ENCODE measurements at regions not wholly inside any gene's neighbourhood (a gene's known extent, or its start where the extent isn't known, plus 50 kb on each side); places are given as distances from the start of the nearest gene placed in this dataset.
"Not testable (repeated sequence)": the region's sequence is repeated elsewhere in the genome, so short reads cannot be mapped to it uniquely, and the experiment has no call there.

- no peak for DNase-seq
These were observed 139.4 kb upstream of the HCCS start for GRCh38 chrX:10971759-10972158.

GRCh38 chrX:10972706-10973105 is 138.4 kb upstream of the HCCS start:
- DNase-seq = no peak

- no peak for DNase-seq
These were observed 136.2 kb upstream of the HCCS start for GRCh38 chrX:10974920-10975319.

- no peak for DNase-seq
These were observed 131.2 kb upstream of the HCCS start for GRCh38 chrX:10979956-10980355.

- no peak for DNase-seq
These were observed 129.6 kb upstream of the HCCS start for GRCh38 chrX:10981506-10981905.

GRCh38 chrX:10983526-10983925 is 127.6 kb upstream of the HCCS start:
- DNase-seq = no peak

GRCh38 chrX:10984213-10984612 is 126.9 kb upstream of the HCCS start:
- DNase-seq = no peak

GRCh38 chrX:10986616-10987015 is 124.5 kb upstream of the HCCS start:
- no peak for DNase-seq

GRCh38 chrX:10988653-10989052 is 122.5 kb upstream of the HCCS start:
- DNase-seq = no peak

GRCh38 chrX:10989386-10989785 is 121.7 kb upstream of the HCCS start:
- DNase-seq = no peak

GRCh38 chrX:10990418-10990817 is 120.7 kb upstream of the HCCS start:
- DNase-seq = no peak

- DNase-seq = no peak
These were observed 120.2 kb upstream of the HCCS start for GRCh38 chrX:10990976-10991375.

- no peak for DNase-seq
These were observed 119.0 kb upstream of the HCCS start for GRCh38 chrX:10992110-10992509.

GRCh38 chrX:11007076-11007475 is 104.1 kb upstream of the HCCS start:
- DNase-seq = not testable (repeated sequence)

- no peak for DNase-seq
These were observed 100.7 kb upstream of the HCCS start for GRCh38 chrX:11010476-11010875.

GRCh38 chrX:11016728-11017127 is 94.4 kb upstream of the HCCS start:
- no peak for DNase-seq

- DNase-seq = not testable (repeated sequence)
These were observed 88.5 kb upstream of the HCCS start for GRCh38 chrX:11022588-11022987.

GRCh38 chrX:11039926-11040325 is 71.2 kb upstream of the HCCS start:
- no peak for DNase-seq

- DNase-seq = no peak
These were observed 70.7 kb upstream of the HCCS start for GRCh38 chrX:11040405-11040804.

GRCh38 chrX:11040996-11041395 is 70.1 kb upstream of the HCCS start:
- no peak for DNase-seq

- no peak for DNase-seq
These were observed 61.1 kb upstream of the HCCS start for GRCh38 chrX:11050013-11050412.

- no peak for DNase-seq
These were observed 57.8 kb upstream of the HCCS start for GRCh38 chrX:11053351-11053750.

- DNase-seq = no peak
These were observed 54.6 kb upstream of the HCCS start for GRCh38 chrX:11056322-11057176.

- DNase-seq = no peak
These were observed 51.2 kb upstream of the HCCS start for GRCh38 chrX:11059933-11060332.

Measured in stimulated activated CD4-positive, alpha-beta T cell treated with anti-CD3 and anti-CD28 coated beads, Interleukin-2, amount 100 ng/mL, for 48 hours (primary cell).